HG03520 (cell line): ENCODE measurements at regions not wholly inside any gene's neighbourhood (a gene's known extent, or its start where the extent isn't known, plus 50 kb on each side); places are given as distances from the start of the nearest gene placed in this dataset.
"Not testable (repeated sequence)": the region's sequence is repeated elsewhere in the genome, so short reads cannot be mapped to it uniquely, and the experiment has no call there.

Experiments
- ATAC-seq: cut with Tn5 transposase; IDR thresholded peaks from one replicate; pipeline ENCODE4 v1.9.1; 2021; ENCODE audit warnings: mild to moderate bottlenecking, moderate library complexity; ENCODE audit not compliant: unreplicated experiment

- no peak for ATAC-seq
Observed at GRCh38 chr2:167697194-167697593, 550.2 kb downstream of the STK39 start.

DNA sequence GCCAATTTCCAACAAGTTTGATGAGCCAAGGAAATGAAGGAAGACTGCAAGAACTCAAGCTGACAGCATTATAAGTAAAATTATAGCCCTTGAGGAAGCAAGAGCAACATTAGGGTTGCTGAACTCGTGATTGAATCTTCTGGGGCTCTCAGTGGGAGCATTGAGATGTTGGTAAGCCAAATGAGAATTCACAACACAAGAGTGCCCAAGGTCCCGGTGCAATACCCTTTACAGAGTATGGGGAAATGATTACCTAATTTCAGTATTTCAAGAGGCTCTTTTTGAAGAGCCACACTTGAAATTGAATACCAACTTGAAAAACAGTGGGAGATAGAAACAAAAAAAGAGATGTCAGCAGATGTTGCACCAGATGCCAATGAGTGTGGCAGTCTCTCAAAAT lies 554.5 kb downstream of the STK39 start:
- no peak for ATAC-seq

DNA sequence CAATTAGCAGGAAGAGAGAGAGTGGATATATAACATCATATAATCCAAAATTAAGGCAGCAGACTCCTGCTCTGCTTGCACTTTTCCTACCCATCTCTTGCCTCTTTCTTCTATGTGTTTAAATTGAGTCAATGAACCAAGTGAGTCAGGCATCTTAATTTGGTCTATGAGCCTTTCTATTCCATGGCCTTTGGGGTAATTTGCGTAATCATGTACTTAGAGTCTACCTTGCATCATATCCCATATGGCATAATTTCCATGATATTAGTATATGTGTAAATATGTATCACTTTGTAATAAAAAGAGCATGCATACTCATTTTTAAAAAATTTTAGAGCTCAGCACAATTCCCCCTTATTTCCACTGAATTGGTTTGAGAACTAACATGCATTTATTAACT lies 555.2 kb downstream of the STK39 start:
- no peak for ATAC-seq

DNA sequence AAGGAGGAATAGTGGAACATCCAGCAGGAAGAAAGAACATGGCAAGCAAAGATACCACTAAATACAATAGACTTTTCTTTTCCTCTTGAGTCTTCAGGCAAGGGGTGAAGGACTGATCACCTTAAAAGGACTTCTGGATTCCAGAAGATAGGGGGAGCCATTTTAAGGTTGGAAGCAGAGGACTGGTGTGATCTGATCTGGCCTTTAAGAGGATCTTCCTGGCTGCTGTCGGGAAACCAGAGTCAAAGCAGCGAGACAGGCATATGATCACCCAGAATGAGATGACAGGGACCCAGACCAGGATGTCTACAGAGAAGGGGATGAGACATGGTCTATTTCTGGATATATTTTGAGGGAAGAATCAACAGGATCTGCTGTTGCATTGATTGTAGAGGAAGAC lies 558.0 kb downstream of the STK39 start:
- no peak for ATAC-seq

GRCh38 chr2:167686691-167687090 lies 560.7 kb downstream of the STK39 start:
- no peak for ATAC-seq

DNA sequence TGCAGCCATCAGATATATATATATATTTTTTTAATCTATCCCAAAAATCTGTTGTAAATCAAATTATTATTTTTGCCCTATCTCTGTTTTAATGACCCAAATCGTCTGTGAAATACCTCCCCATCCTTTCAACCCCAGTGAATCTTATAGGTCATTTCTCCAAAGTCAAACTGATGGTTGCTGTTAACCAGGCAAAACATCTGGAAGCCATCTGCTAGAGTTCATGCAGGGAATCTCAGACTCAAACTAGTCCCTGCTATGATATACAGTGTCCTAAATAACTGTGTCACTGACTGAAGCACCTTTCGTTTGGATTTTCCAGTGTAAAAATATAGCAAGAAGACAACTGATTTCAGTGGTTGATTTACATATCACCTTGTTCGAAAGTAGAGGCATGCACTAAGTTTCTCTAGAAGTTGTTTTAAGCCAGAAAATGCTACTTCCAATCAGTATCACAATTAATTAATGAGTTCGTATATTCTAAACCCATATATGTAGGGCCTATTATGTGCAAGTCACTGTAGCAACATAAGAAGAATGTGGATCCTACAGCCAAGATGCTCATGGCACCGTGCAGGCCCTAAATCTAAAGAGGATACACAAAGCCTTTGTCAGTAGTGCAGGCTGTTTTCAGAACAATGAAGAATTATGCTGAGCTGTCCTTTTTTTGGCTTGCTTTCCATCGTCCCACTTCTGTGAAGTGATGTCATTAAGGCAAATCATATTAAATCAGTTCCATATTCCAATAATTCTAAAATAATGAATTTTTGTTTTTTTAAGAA lies 566.0 kb downstream of the STK39 start:
- no peak for ATAC-seq

- no peak for ATAC-seq
Observed at GRCh38 chr2:167678158-167678557, 569.2 kb downstream of the STK39 start.

GRCh38 chr2:167675906-167676305 lies 571.5 kb downstream of the STK39 start:
- no peak for ATAC-seq

DNA sequence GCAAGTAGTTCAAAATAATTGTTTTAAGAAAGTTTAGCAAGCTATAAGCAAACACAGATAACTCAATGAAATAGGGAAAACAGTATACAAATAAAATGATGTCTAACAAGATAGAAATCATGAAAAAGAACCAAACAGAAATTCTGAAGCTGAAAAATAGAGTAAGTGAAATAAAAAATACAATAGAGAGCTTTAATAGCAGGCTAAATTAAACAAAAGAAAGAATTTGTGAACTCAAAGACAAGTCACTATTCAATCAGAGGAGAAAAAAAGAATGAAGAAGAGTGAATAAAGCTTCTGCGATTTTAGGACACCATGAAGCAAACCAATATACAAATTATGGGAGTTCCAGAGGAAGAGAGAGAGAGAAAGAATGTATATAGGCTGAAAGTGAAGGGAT lies 576.8 kb downstream of the STK39 start:
- no peak for ATAC-seq

DNA sequence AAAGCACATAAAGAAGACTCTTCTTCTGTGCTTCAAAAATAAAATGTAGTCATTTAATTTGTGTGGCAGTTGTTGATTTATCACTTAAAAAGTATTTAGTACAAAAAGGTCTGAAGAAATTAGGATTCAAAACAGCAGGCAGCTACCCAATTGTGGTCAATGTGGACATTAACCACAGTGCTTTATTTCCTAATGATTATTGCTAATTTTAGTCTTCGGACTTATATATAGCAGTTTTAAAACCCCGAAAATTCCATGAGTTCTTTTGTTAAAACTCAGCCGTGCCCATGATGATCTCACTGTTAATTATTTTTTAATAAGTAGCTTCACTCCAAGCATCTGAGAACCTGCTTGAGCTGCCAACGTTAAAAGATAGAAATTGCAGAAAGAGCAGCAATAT lies 594.3 kb downstream of the STK39 start:
- no peak for ATAC-seq

DNA sequence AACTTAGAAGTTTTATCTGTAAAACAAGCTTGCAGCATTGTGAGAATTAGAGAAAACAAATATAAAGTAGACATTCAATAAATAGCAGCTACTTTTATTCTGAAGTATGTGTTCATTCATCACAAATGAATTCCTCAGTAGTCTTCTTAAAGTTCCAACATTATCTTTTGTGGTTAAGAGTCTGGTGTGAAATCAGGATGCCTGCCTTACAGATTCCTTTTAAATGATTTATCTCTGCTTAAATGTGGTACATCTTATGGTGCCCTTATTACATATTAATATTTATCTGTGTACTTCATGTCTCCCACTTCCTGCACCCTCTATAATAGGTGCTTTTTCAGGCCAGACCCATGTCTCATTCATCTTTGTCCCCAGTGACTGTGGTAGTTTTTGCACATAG lies 595.0 kb downstream of the STK39 start:
- ATAC-seq = no peak

GRCh38 chr2:167651406-167652151 lies 595.8 kb downstream of the STK39 start:
- no peak for ATAC-seq

GRCh38 chr2:167646557-167646956 lies 600.8 kb downstream of the STK39 start:
- no peak for ATAC-seq

DNA sequence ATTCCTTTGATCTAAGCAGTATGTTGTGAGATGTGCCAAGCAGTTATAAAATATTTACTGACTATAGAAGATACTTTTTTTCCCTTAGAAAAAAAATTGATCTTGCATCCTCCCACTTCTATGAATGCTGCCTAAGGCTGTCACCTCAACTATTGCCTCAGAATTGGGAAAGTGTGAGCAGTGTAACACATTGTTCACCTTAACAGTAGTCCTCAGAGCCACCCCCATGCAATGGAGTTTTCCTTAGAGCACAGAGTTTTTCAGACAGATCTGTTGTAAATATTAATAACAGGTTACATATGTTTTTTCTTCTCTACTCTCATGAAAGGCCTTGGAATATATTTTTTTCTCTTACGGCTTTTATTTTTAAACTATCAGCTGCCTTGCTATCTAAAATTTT lies 607.3 kb downstream of the STK39 start:
- no peak for ATAC-seq

DNA sequence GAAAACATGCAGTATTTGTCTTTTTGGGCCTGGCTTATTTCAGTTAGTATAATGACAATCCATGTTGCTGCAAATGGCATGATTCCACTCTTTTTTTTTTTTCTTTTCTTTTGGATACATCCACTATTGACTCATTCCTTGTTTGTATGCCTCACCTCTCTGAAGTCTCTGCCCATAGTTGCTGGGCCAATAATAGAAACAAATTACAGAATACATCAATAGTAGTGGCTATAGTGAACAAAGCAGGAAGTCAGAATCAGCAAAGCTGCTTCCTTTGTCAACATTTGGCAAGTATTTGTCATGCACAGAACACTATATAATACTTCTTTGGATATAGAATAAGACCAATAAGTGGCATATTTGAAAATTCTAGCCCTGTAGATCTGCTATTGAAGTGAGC lies 609.7 kb downstream of the STK39 start:
- no peak for ATAC-seq

GRCh38 chr2:167632271-167632670 lies 615.1 kb downstream of the STK39 start:
- ATAC-seq = not testable (repeated sequence)

GRCh38 chr2:167626961-167627360 lies 620.4 kb downstream of the STK39 start:
- ATAC-seq = no peak

- no peak for ATAC-seq
Observed at GRCh38 chr2:167626301-167626700, 621.1 kb downstream of the STK39 start.

DNA sequence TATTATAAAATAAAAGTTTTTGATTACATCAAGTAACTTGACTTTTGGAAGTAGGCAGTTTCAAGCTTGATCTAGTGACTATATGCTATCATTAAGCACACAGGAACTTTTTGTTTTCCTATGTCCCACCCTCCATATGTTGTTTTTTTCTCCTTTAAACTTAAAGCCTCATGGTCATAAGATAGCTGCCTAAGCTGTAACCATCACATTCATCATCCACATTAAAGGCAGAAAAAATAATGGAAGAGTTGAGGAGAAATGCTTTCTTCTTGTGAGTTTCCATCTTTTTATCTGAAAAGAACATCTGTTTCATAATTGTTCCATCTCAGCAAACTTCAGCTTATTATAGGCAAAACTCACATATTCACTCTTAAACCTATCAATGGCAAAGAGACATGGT lies 630.4 kb downstream of the STK39 start:
- ATAC-seq = no peak

DNA sequence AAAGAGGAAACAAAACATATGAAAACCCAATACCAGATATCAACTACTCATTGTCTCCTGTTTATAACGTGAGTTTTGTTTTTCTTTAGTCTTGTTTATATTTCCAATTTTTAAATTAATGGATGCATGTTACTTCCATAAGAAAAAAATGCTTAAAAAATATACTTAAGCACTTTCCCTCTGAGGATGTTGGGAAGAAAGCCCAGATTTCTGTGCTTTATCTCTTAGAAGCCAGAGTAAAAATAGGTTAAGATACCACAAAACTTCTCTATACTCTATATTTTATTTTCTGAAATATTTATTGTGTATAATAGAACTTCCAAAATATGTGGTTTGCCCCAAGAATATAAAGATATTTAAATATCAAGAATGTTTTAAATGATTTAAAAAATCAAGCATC lies 633.9 kb downstream of the STK39 start:
- ATAC-seq = no peak

DNA sequence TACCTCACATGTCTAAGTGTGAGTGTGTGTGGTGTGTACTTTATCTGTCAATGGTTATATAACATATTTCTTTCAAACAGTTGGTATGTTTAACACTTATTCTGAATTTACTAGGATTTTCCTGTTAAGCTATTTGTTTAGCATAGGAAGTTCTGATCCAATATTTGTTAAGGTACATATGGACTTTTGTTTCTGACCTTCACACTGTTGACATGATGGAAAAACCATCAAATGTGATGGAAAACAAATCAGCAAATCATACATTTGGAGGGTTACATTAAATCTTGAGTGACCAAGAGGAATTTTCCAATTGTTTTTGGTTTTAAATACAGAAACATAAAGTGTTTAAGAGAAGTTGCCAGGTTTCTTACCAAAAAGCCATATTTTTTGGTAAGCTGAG lies 638.9 kb downstream of the STK39 start:
- ATAC-seq = no peak

- no peak for ATAC-seq
Observed at GRCh38 chr2:167607731-167608130, 639.7 kb downstream of the STK39 start.
